NCI-H2196 treated with DMSO at 0.1 percent for 48 hours (cell line): ENCODE measurements at regions not wholly inside any gene's neighbourhood (a gene's known extent, or its start where the extent isn't known, plus 50 kb on each side); places are given as distances from the start of the nearest gene placed in this dataset.

Experiments
- DNase-seq: peaks from one replicate; lab custom pipeline; 2025; ENCODE audit not compliant: unreplicated experiment; lab: John Stamatoyannopoulos, UW

DNA sequence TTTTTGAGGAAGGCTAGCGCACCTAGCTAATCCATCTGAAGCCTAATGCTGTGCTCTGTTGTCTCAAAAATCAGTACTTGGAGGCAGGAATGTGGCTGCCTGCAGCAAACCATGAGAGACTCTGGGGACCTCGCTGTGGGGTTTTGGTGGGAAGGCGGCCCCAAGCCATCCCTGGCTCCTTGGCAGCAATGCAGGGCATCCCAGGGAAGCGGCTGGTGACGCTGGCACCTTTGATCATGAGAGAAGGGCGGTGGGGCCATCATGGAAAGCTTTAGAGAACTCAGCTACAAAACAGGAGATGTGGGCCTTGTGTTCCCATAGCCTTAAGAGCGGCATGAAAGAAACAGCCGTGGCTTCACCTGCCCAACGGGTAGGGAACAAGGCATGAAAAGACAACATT is 101.1 kb upstream of the SFSWAP start:
- DNase-seq: no peak

DNA sequence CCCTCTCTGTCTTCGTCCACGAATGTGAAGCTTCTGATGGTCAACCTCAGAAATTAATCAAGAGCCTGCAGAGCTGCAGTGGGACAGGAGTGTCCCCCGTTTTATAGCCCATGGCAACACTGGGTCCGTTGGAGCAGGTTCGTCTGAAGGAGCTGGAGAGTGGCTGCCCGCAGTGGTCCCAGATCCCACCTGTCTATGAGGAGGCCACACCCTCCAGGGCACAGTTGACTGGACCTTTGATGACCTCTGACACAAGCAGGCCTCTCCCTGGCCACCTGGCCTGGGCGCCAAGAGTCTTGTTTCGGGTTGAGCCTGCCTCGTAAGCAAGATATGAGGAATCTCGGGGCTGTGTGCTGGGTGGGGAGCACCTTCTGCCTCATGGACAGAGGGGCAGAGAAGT is 100.7 kb upstream of the SFSWAP start:
- no peak for DNase-seq

DNA sequence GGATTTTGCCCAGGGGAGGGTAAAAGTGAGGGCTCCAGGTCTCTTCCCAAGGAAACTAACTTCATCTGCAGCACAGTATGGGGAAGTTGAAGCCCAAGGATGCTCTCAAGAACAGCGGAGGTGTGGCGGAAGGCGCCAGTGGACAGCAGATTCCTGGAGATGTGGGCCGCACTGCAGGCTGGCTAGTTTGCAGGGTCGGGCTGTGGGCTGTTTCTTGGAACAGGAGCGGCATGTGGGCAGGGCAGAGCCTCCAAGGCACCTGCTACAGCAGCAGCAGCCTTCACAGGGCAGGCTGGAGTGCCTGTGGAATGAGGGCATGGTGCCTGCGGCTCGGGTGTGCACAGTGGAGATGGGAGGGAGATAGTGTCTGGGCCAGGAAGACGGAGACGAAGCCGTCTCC is 100.0 kb upstream of the SFSWAP start:
- DNase-seq: no peak

DNA sequence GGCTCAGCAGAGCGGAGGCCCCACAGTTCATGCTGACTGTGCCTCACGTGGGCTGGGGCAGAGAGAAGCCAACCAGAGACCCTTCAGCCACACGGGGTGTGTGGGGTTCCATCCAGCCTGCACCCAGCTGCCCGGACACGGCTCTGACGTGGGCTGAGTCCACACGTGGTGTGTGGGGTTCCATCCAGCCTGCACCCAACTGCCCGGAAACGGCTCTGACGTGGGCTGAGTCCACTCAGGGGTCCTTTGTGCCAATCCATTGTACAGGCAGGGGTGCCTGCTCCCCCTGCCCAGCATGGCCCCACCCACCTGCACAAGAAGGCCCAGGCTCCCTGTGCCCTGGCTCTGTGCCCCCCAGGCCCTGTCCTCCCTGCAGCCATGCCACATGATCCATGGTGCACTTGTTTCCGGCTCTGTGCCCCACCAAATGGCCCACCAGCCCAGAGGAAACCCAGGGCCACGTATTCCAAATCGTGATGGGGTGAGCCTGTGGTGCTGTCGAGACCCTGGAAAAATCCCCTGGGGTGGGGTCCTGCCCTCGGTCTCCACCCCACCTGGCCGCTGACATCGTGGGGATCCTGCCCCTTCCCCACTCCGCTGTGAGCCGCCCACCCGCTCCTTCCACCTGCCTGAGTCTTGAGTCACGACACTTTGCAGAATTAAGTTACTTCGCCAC is 99.3 kb upstream of the SFSWAP start:
- no peak for DNase-seq

DNA sequence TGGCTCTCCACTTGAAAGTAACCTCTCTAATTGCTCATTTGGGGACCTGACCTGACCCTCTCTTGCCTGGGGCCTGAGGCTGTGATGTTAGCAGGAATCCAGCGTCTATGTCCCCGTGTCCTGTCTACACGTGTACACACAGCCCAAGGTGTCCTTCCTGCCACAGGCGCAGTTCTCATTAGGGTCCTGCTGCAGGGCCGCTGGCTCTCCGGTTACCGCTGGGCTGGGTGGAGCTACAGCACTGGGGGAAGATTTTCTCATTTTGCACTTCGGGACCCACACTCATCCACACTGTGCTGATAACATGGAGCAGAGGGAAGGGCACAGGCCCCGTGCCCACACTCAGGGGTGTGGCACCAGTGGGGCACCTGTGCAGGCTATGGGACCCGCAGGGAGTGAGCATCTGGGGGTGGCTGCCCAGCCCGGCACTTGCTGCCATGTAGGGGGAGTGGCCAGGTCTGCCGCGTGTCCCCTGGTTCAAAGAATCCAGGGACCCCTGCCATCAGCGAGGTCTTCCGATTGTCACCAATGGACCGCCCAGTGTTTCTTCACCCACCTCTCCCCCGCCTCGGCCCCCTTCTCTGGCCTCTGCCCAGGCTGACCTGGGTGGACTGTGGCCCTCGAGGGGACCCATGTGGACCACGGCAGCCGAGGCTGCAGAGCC is 98.7 kb upstream of the SFSWAP start:
- no peak for DNase-seq

DNA sequence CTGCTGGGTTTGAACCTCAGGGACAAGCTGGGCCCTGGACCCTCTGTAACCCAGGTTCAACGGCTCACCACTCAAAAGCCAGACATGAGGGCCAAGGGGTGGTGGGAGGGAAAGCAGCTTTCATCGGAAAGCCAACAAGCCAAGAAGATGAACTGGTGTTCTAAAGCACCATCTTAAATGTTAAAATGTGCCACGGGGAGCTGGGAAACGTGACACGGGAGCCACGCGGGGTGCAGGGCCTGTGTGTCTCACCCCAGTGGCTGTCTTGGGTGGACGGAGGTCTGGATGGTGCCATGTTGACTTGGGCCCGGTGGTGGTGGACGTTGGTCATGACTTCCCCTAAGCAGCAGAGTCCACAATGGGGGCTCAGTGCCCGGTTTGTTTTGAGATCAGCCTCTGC is 97.7 kb upstream of the SFSWAP start:
- no peak for DNase-seq

GRCh38 chr12:131613678-131614077 is 97.2 kb upstream of the SFSWAP start:
- DNase-seq: no peak

DNA sequence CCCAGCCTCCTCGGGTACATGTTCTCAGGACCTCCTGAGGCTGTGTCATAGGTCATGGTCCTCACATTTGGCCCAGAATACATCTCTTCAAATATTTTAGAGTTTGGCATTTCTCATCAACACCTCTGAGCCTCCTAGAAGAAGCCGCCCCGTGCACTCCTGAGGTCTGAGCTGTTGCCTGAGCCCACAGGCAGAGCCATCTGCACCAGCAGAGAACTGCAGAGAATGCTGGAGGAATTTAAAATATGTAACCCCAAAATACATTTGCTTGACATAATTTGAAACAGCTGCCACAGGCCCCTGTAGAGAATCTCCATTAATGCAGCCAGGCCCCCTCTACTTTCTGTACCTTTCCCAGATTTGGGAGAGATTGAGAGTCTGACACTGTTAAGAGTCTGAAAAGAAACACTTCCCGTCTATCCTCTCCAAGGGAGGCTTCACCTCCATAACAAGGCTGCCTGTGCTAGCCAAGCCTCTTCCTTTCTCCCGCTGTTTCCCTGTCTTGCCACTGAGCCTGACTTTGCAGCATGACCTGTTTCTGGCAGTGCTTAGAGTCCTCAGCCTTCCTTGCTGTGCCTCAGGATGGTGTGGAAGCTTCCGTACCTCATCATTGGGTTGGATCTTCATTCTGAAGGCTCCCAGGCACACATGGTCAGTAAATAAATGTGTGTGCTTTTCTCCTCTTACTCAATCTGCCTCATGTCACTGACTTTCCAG is 95.4 kb upstream of the SFSWAP start:
- no peak for DNase-seq

DNA sequence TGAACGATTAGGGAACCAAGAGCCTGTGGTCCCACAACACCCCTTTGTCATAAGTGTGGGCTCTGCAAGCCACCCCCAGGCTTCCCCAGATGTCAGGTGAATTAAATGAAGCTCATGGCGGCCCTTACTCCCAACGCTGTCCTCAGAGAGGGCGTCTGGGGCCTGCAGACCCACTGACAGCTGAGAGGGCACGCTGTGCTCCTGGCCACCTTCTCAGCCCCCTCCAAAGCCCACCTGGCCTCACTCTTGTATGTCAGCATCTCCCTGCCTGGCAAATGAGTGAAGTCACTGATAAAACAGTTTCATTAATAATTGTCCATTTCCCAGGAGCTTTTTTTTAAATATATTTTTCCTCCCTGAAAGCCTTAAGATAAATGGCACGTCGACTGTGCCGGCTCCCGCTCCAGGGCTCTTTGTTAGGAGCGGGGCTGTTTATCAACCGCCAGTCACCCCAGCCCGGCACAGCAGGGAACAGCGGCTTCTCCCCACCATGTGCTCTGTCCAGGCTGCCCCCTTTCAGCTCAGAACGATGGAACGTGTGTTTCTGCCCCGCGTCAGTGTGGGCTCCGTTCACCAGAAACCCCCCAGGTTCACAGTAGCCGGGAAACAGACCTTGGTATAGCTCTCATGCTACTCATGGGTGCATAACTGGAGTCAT is 94.7 kb upstream of the SFSWAP start:
- no peak for DNase-seq

GRCh38 chr12:131616738-131617137 is 94.2 kb upstream of the SFSWAP start:
- DNase-seq: no peak

GRCh38 chr12:131617179-131617578 is 93.7 kb upstream of the SFSWAP start:
- no peak for DNase-seq

- DNase-seq: no peak
Measured at GRCh38 chr12:131617596-131618302, 93.1 kb upstream of the SFSWAP start.

DNA sequence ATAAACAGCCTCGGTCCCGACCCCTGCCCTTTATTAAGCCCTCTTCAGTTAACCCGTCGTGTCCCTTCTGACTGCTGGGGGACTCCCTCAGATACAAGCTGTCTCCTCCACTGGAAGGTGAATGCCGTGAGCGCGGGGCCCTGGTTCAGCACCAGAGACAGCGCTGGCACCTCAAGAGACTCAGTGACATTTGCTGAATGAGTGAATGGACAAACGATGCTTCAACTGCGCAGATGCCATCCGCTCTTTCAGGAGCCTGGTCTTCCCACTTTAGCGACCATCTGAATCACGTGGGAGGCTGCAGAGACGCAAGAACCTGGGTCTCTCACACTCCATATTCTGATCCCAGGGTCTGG is 92.6 kb upstream of the SFSWAP start:
- DNase-seq: no peak

DNA sequence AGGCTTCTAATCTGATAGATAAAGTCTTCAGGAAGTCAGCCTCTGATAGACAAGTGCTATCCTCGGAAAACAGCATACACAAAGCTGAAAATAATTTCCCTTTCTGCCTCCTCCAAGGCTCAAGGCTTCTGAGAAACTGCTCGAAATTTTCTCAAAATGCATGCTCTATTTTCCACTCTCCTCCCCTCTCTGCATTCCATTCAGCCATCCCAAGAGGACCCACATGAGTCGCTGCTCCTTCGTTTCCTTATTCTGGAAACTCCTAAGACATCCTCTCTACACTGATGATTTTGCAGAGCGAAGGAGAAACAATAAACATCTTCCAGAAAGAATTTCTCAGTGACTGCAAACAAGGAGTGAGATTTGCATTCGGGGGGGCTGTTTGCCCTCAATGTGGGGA is 92.2 kb upstream of the SFSWAP start:
- DNase-seq: no peak

DNA sequence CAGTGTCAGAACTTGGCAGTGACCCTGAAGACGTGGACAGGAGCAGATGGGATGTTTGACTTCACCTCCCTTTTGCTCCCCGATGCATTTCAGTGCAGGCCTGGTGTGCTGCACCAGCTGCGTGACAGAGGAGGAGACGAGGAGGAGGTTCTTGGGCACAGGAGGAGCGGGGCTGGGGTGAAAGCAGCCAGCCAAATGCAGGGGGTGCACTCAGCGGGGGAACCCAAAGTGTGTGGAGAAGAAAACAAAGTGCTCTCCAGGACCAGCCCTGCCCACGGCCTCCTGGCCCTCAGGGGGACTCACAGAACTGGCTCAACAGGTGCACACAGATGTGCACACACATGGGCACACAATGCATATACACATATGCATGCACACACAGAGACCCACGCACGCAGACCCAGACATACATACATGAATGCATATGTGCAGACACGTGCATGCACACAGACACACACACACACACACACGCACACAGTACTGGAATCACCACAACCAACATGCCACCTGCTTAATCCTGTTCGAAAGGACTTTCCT is 91.7 kb upstream of the SFSWAP start:
- DNase-seq: no peak

GRCh38 chr12:131619736-131620506 is 91.0 kb upstream of the SFSWAP start:
- no peak for DNase-seq

- no peak for DNase-seq
Measured at GRCh38 chr12:131620520-131620919, 90.4 kb upstream of the SFSWAP start.

DNA sequence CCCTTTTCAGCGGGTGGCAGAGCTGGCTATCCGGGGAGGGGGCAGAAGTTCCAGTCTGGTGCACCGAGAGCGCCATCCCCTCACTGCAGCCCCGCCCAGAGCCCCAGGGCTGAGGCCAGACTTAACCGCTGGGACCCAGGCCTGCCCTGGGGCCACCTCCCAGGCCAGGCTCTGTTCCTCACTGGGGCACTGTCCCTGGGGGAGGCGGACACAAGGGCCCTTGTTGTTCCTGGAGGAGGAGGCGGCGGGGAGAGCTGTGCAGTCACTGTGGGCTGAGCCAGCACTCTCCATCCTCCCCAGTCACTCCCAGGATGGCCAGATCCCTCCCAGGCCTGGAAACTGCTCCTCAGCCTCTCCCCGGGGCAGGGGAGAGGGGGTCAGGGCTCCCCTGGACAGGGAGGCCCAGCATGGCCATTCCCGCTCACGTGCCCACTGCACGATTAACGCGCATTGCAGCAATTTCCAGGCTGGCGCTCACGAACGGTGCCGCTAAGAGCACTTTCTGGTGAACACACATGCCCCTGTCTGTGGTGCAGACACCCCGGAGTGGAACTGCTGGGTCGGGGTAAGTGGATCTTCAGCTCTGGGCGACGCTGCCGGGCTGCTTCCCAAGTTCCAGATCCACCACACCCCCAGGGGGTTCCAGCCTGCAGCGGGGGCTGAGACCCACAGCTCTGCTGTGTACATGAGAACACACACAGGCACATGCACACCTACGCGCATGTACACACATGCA is 89.8 kb upstream of the SFSWAP start:
- no peak for DNase-seq

DNA sequence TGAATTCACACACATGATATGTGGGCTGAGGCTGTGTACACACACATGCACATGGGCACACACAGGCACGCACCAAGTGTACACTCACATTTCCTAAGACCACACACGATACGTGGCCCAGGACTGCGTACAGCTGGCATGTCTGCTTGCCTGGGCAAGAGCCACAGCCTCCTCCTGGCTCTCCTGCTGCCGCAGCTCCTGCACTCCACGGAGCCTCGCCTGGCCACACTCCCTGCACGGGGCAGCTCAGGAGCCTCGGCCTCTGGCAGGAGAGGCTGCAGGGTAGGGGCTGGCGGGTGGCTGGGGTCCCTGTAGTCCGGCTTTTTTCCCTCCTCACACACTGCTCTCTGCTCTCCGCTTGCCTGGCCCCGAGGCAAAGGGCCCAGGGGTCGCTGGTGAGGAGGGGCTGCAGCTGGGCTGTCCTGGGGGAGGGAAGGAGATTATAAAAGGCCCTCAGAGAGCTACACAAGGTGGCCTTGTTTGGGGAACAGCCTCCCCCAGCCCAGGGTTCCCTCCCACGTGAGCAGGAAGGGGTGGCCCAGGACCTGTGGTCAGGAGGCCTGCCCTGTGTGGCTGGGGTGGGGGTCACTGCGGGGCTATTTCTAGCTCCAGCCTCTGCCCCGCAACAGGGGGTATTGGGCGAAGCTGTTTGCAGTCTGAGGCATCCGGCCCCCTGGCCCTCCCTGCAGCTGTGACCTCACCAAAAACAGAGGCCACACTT is 89.0 kb upstream of the SFSWAP start:
- no peak for DNase-seq
